ENCODE measurements at regions not wholly inside any gene's neighbourhood (a gene's known extent, or its start where the extent isn't known, plus 50 kb on each side); places are given as distances from the start of the nearest gene placed in this dataset.

- Histone ChIP-seq H2AFZ (ENCODE audit: insufficient read depth, low read depth, low read length, poor library complexity, severe bottlenecking) (no peak overlapping the region), H3K36me3 (replicated peaks in 1 of 2; ENCODE audit: control extremely low read depth in 1 of 2, control insufficient read depth in 1 of 2, extremely low read depth in 1 of 2, insufficient read depth in 2 of 2, low read length in 1 of 2) (no peaks in the 10 kb centered on the region), H3K9ac (ENCODE audit: low read length) (no peak overlapping the region), H3K4me2 (replicated peaks; ENCODE audit: low read depth, low read length, poor library complexity, severe bottlenecking) (no peak overlapping the region), H3K27ac (ENCODE audit: low read length in 2 of 2) (no peak overlapping the region), H3K4me1 (ENCODE audit: control insufficient read depth in 2 of 2, insufficient read depth in 2 of 2, low read length in 2 of 2) (no peaks in the 10 kb centered on the region), H3K27me3 (replicated peaks in 1 of 4; ENCODE audit: control extremely low read depth in 1 of 4, control insufficient read depth in 3 of 4, insufficient read depth in 4 of 4, low read length in 3 of 4) (no peaks in the 10 kb centered on the region), H4K20me1 (ENCODE audit: control insufficient read depth, insufficient read depth, low read length, poor library complexity, severe bottlenecking) (no peaks in the 10 kb centered on the region), H3K4me3 (ENCODE audit: control extremely low read depth in 1 of 5, extremely low read depth in 1 of 5, insufficient read depth in 1 of 5, low read depth in 2 of 5, low read length in 4 of 5) (no peak overlapping the region), H3K79me2 (ENCODE audit: control insufficient read depth, insufficient read depth, low read length) (no peaks in the 10 kb centered on the region), H3K9me3 (ENCODE audit: control extremely low read depth in 1 of 3, control insufficient read depth in 2 of 3, insufficient read depth in 1 of 3, low read length in 2 of 3) (no peaks in the 10 kb centered on the region)
- intact Hi-C loops (cut with micrococcal nuclease): no loop called here
- H3K4me1 Mint-ChIP-seq: no peaks in the 10 kb centered on the region
- H3K27ac Mint-ChIP-seq: no peak overlapping the region
- H3K4me3 Mint-ChIP-seq: no peak overlapping the region
- ChIA-PET POLR2A (no interaction called here), CTCF (interaction anchor here (0.8 kb wide), 1 partner anchor 20 kb away, joined by 3 read pairs; no protein-coding TSS in a partner anchor)
- DNase-seq: peak; percentile 2
- H3K9me3 Mint-ChIP-seq (ENCODE audit: insufficient read depth): peaks cover 8% of the 10 kb centered on the region
- 64% methylated on average over 1 of the region's 1 CpG for WGBS (ENCODE audit: insufficient coverage)
- H3K27me3 Mint-ChIP-seq: no peaks in the 10 kb centered on the region
- no peak for TF ChIP-seq EZH2 (IDR thresholded peaks at IDR 0.05; ENCODE audit: borderline replicate concordance, insufficient read depth, low read depth, low read length, poor library complexity, severe bottlenecking)
- TF ChIP-seq CTCF (IDR thresholded peaks at IDR 0.05): no peak
- no peak for ATAC-seq (ENCODE audit: low read depth)
These were observed 953.3 kb downstream of the XPNPEP1 start for GRCh38 chr10:108970016-108970415.

- DNase-seq (no peak), ATAC-seq (ENCODE audit: low read depth) (no peak)
- Histone ChIP-seq H3K4me3 (ENCODE audit: control extremely low read depth in 1 of 5, extremely low read depth in 1 of 5, insufficient read depth in 1 of 5, low read depth in 2 of 5, low read length in 4 of 5) (no peak overlapping the region), H4K20me1 (ENCODE audit: control insufficient read depth, insufficient read depth, low read length, poor library complexity, severe bottlenecking) (no peaks in the 10 kb centered on the region), H3K36me3 (replicated peaks in 1 of 2; ENCODE audit: control extremely low read depth in 1 of 2, control insufficient read depth in 1 of 2, extremely low read depth in 1 of 2, insufficient read depth in 2 of 2, low read length in 1 of 2) (no peaks in the 10 kb centered on the region), H3K9ac (ENCODE audit: low read length) (no peak overlapping the region), H3K27ac (ENCODE audit: low read length in 2 of 2) (no peak overlapping the region), H3K9me3 (ENCODE audit: control extremely low read depth in 1 of 3, control insufficient read depth in 2 of 3, insufficient read depth in 1 of 3, low read length in 2 of 3) (no peaks in the 10 kb centered on the region), H2AFZ (ENCODE audit: insufficient read depth, low read depth, low read length, poor library complexity, severe bottlenecking) (no peak overlapping the region), H3K79me2 (ENCODE audit: control insufficient read depth, insufficient read depth, low read length) (no peaks in the 10 kb centered on the region), H3K4me1 (ENCODE audit: control insufficient read depth in 2 of 2, insufficient read depth in 2 of 2, low read length in 2 of 2) (no peaks in the 10 kb centered on the region), H3K4me2 (replicated peaks; ENCODE audit: low read depth, low read length, poor library complexity, severe bottlenecking) (no peak overlapping the region), H3K27me3 (replicated peaks in 1 of 4; ENCODE audit: control extremely low read depth in 1 of 4, control insufficient read depth in 3 of 4, insufficient read depth in 4 of 4, low read length in 3 of 4) (no peaks in the 10 kb centered on the region)
- intact Hi-C loops (cut with micrococcal nuclease): no loop called here
- Mint-ChIP-seq H3K4me1 (no peaks in the 10 kb centered on the region), H3K27ac (no peak overlapping the region), H3K4me3 (no peak overlapping the region), H3K9me3 (ENCODE audit: insufficient read depth) (peaks cover 5% of the 10 kb centered on the region), H3K27me3 (no peaks in the 10 kb centered on the region)
- ChIA-PET POLR2A (no interaction called here), CTCF (no interaction called here)
- TF ChIP-seq EZH2 (IDR thresholded peaks at IDR 0.05; ENCODE audit: borderline replicate concordance, insufficient read depth, low read depth, low read length, poor library complexity, severe bottlenecking) (no peak), CTCF (IDR thresholded peaks at IDR 0.05) (no peak)
- 100% methylated on average over 1 of the region's 1 CpG for WGBS (ENCODE audit: insufficient coverage)
These were observed 956.9 kb downstream of the XPNPEP1 start for GRCh38 chr10:108966411-108966810.

Data from B cell (primary cell).